Islet precursor cell (in vitro differentiated cells): ENCODE measurements at regions not wholly inside any gene's neighbourhood (a gene's known extent, or its start where the extent isn't known, plus 50 kb on each side); places are given as distances from the start of the nearest gene placed in this dataset.

ENCODE experiments used
- DNase-seq: peaks from one replicate; pipeline ENCODE4 v3.0.0-alpha.2; 2018

GRCh38 chr2:136448986-136449780 lies 316.2 kb upstream of the THSD7B start:
- DNase-seq: no peak

- DNase-seq: no peak
Observed at GRCh38 chr2:136448432-136448831, 316.9 kb upstream of the THSD7B start.

- DNase-seq: no peak
Observed at GRCh38 chr2:136444323-136444722, 321.0 kb upstream of the THSD7B start.

GRCh38 chr2:136443661-136444060 lies 321.7 kb upstream of the THSD7B start:
- no peak for DNase-seq

- no peak for DNase-seq
Observed at GRCh38 chr2:136441979-136442714, 323.2 kb upstream of the THSD7B start.

GRCh38 chr2:136439064-136439676 lies 321.2 kb upstream of the CXCR4 start:
- DNase-seq: no peak

GRCh38 chr2:136437461-136437860 lies 319.5 kb upstream of the CXCR4 start:
- no peak for DNase-seq

GRCh38 chr2:136436936-136437335 lies 319.0 kb upstream of the CXCR4 start:
- DNase-seq: no peak

GRCh38 chr2:136434251-136434715 lies 316.3 kb upstream of the CXCR4 start:
- no peak for DNase-seq

- no peak for DNase-seq
Observed at GRCh38 chr2:136433261-136433660, 315.3 kb upstream of the CXCR4 start.

- no peak for DNase-seq
Observed at GRCh38 chr2:136424112-136424511, 306.2 kb upstream of the CXCR4 start.

- peak; percentile 86 for DNase-seq
Observed at GRCh38 chr2:136423516-136423996, 305.6 kb upstream of the CXCR4 start.

- DNase-seq: no peak
Observed at GRCh38 chr2:136422512-136422911, 304.6 kb upstream of the CXCR4 start.

- no peak for DNase-seq
Observed at GRCh38 chr2:136420346-136420745, 302.4 kb upstream of the CXCR4 start.

- no peak for DNase-seq
Observed at GRCh38 chr2:136411946-136412345, 294.0 kb upstream of the CXCR4 start.

- no peak for DNase-seq
Observed at GRCh38 chr2:136410673-136411072, 292.7 kb upstream of the CXCR4 start.

GRCh38 chr2:136408795-136409194 lies 290.8 kb upstream of the CXCR4 start:
- DNase-seq: no peak

- DNase-seq: no peak
Observed at GRCh38 chr2:136407952-136408318, 290.0 kb upstream of the CXCR4 start.

- DNase-seq: no peak
Observed at GRCh38 chr2:136407117-136407951, 289.4 kb upstream of the CXCR4 start.

- DNase-seq: no peak
Observed at GRCh38 chr2:136404925-136405324, 287.0 kb upstream of the CXCR4 start.

- no peak for DNase-seq
Observed at GRCh38 chr2:136404176-136404575, 286.2 kb upstream of the CXCR4 start.

- DNase-seq: no peak
Observed at GRCh38 chr2:136402281-136402680, 284.3 kb upstream of the CXCR4 start.
